HCT116 (cell line): ENCODE measurements at regions not wholly inside any gene's neighbourhood (a gene's known extent, or its start where the extent isn't known, plus 50 kb on each side); places are given as distances from the start of the nearest gene placed in this dataset.

Experiments used
- ATAC-seq: fragments of 200-7000 bp; cut with Tn5 transposase; 2 replicates; pipeline ENCODE4 v1.9.1; 2020; ENCODE audit warnings: mild to moderate bottlenecking, moderate library complexity
- BruUV-seq: library from RNA; stranded (reverse); fragments of 400-500 nt; replicated peaks from 2 replicates; lab custom pipeline; 2021; lab: Mats Ljungman, UMichigan
- CTCF ChIA-PET: fragments of 300-600 bp; sonication (Branson Sonifier 250); formaldehyde crosslinking; loops from one replicate; lab custom pipeline; 2021; ENCODE audit warnings: antibody characterized with exemption; lab: Charles Lee
- POLR2A ChIA-PET: fragments of 300-600, 350-600 bp; sonication (Branson Sonifier 250); formaldehyde crosslinking; loops from one replicate; lab custom pipeline; 2021; ENCODE audit warnings: antibody characterized with exemption; lab: Charles Lee
- RAD21 ChIA-PET, 2 experiments: fragments of 300-600 bp; sonication (Branson Sonifier 250); formaldehyde crosslinking; loops; one replicate each; lab custom pipeline; 2023; ENCODE audit warnings: low total read pairs in 2 of 2; ENCODE audit not compliant: uncharacterized antibody in 2 of 2, unreplicated experiment in 2 of 2, low non-redundant PET in 1 of 2; lab: Charles Lee
- DNase-seq: peaks from one replicate; pipeline ENCODE4 v3.0.0-alpha.2; 2010; ENCODE audit warnings: low read depth, low spot score
- H2AFZ ChIP-seq: fragments of 200-600 bp; shearing (Covaris generic), sonication (generic); 2 replicates; pipeline ENCODE4 v1.6.1; 2017; ENCODE audit warnings: low read depth, mixed run types, mixed read lengths, antibody characterized with exemption, low read length; ENCODE audit not compliant: poor library complexity, severe bottlenecking
- H3K27ac ChIP-seq: 2 replicates; pipeline ENCODE4 v1.5.1; 2012; ENCODE audit warnings: low read depth, low read length
- H3K27me3 ChIP-seq: fragments of 200-600 bp; sonication (generic); 2 replicates; pipeline ENCODE4 v1.6.1; 2016; ENCODE audit warnings: mixed run types, low read length, mixed read lengths; ENCODE audit not compliant: insufficient read depth
- H3K36me3 ChIP-seq, 2 experiments: fragments of 200-500 bp in 1 of 2; fragments of 200-600 bp in 1 of 2; sonication (Bioruptor generic) in 1 of 2; sonication (generic) in 1 of 2; 2 replicates each; pipeline versions ENCODE4 v1.5.1 to v1.6.1; 2014 to 2016; ENCODE audit warnings: low read length in 2 of 2, inconsistent platforms in 1 of 2, mixed read lengths in 1 of 2, mixed run types in 1 of 2; ENCODE audit not compliant: insufficient read depth in 2 of 2, control insufficient read depth in 1 of 2
- H3K4me1 ChIP-seq, 2 experiments: fragments of 200-600 bp in 1 of 2; sonication (generic) in 1 of 2; 2 replicates each; pipeline versions ENCODE4 v1.5.1 to v1.6.1; 2012 to 2017; ENCODE audit warnings: low read length in 2 of 2, inconsistent platforms in 1 of 2, mild to moderate bottlenecking in 1 of 2, mixed read lengths in 1 of 2, mixed run types in 1 of 2, moderate library complexity in 1 of 2; ENCODE audit not compliant: insufficient read depth in 2 of 2, control insufficient read depth in 1 of 2
- H3K4me2 ChIP-seq: fragments of 200-600 bp; sonication (generic); 2 replicates; pipeline ENCODE4 v1.6.1; 2017; ENCODE audit warnings: mixed run types, low read length, mixed read lengths
- H3K4me3 ChIP-seq, 2 experiments: fragments of 200-600 bp in 1 of 2; sonication (generic) in 1 of 2; replicated peaks in 1 of 2; 2 replicates each; pipeline ENCODE4 v1.5.1; 2011 to 2016; ENCODE audit warnings: low read length in 2 of 2, control low read depth in 1 of 2, low read depth in 1 of 2, mild to moderate bottlenecking in 1 of 2, mixed read lengths in 1 of 2, mixed run types in 1 of 2
- H3K79me2 ChIP-seq: fragments of 200-600 bp; sonication (generic); 2 replicates; pipeline ENCODE4 v1.6.1; 2017; ENCODE audit warnings: mild to moderate bottlenecking, mixed run types, low read length, moderate library complexity, mixed read lengths; ENCODE audit not compliant: insufficient read depth
- H3K9ac ChIP-seq: fragments of 200-600 bp; sonication (generic); 2 replicates; pipeline ENCODE4 v1.6.1; 2016; ENCODE audit warnings: low read length, mixed read lengths
- H3K9me2 ChIP-seq: fragments of 200-600 bp; sonication (generic), shearing (Covaris generic); 2 replicates; pipeline ENCODE4 v1.6.1; 2017; ENCODE audit warnings: mixed run types, mild to moderate bottlenecking, moderate library complexity; ENCODE audit not compliant: insufficient read depth
- H3K9me3 ChIP-seq, 2 experiments: fragments of 200-500 bp in 1 of 2; fragments of 200-600 bp in 1 of 2; sonication (Bioruptor generic) in 1 of 2; sonication (generic) in 1 of 2; 2 replicates each; pipeline ENCODE4 v1.6.1; 2014 to 2017; ENCODE audit warnings: low read length in 2 of 2, mixed read lengths in 2 of 2, inconsistent platforms in 1 of 2, low read depth in 1 of 2, mild to moderate bottlenecking in 1 of 2, mixed run types in 1 of 2, moderate library complexity in 1 of 2; ENCODE audit not compliant: control insufficient read depth in 1 of 2, insufficient read depth in 1 of 2
- H4K20me1 ChIP-seq: fragments of 200-600 bp; sonication (generic), shearing (Covaris generic); 2 replicates; pipeline ENCODE4 v1.6.1; 2017; ENCODE audit warnings: mixed run types, mild to moderate bottlenecking, moderate library complexity; ENCODE audit not compliant: insufficient read depth
- ATF3 ChIP-seq: IDR thresholded peaks from 2 replicates; pipeline ENCODE4 v1.6.1; 2012
- CBX3 ChIP-seq: IDR thresholded peaks from 2 replicates; pipeline ENCODE4 v1.6.1; 2012; ENCODE audit warnings: low read depth
- ELF1 ChIP-seq: IDR thresholded peaks from 2 replicates; pipeline ENCODE4 v1.6.1; 2012; ENCODE audit warnings: low read depth, borderline replicate concordance
- EZH2 ChIP-seq: fragments of 200-600 bp; sonication (generic); IDR thresholded peaks from 2 replicates; pipeline ENCODE4 v1.6.1; 2017; ENCODE audit warnings: antibody characterized with exemption, mixed run types
- FOSL1 ChIP-seq: IDR thresholded peaks from 2 replicates; pipeline ENCODE4 v1.6.1; 2012; ENCODE audit warnings: low read depth
- POLR2A ChIP-seq: IDR thresholded peaks from 2 replicates; pipeline ENCODE4 v1.7.0; 2011; ENCODE audit warnings: borderline replicate concordance; ENCODE audit not compliant: insufficient read depth, insufficient read length; ENCODE audit errors: extremely low read depth
- POLR2AphosphoS5 ChIP-seq: IDR thresholded peaks from 2 replicates; pipeline ENCODE4 v1.6.1; 2011; ENCODE audit warnings: mild to moderate bottlenecking, low read depth, low read length, moderate library complexity
- RAD21 ChIP-seq: IDR thresholded peaks from 2 replicates; pipeline ENCODE4 v1.6.1; 2012; ENCODE audit warnings: low read depth, mild to moderate bottlenecking
- REST ChIP-seq: IDR thresholded peaks from 2 replicates; pipeline ENCODE4 v1.6.1; 2012; ENCODE audit warnings: low read depth
- SP1 ChIP-seq: IDR thresholded peaks from 2 replicates; pipeline ENCODE4 v1.6.1; 2012; ENCODE audit warnings: low read depth
- YY1 ChIP-seq: IDR thresholded peaks from 2 replicates; pipeline ENCODE4 v1.6.1; 2011; ENCODE audit warnings: low read length, low read depth, moderate library complexity, mild to moderate bottlenecking; ENCODE audit not compliant: insufficient replicate concordance; ENCODE audit errors: extremely low read depth
- intact Hi-C: fragments of 100-400 bp; cut with micrococcal nuclease; formaldehyde crosslinking; loops from 2 replicates; pipeline ENCODE4 v1.10.0; 2022

GRCh38 chr20:63117661-63118302 is 98.1 kb downstream of the YTHDF1 start (continued):
- TF ChIP-seq EZH2 (no peak), YY1 (no peak), POLR2AphosphoS5 (no peak), FOSL1 (no peak)

GRCh38 chr20:63117151-63117550 is 98.8 kb downstream of the YTHDF1 start:
- Histone ChIP-seq H3K9me2 (no peaks in the 10 kb centered on the region), H3K9me3 (no peaks in the 10 kb centered on the region), H3K4me3 (no peak overlapping the region), H3K36me3 (no peaks in the 10 kb centered on the region), H3K4me2 (no peak overlapping the region), H4K20me1 (no peaks in the 10 kb centered on the region), H2AFZ (no peak overlapping the region), H3K4me1 (no peaks in the 10 kb centered on the region), H3K79me2 (no peaks in the 10 kb centered on the region), H3K27me3 (0 out of 2 replicates have a peak, but pooled peaks cover 3% of the 10 kb centered on the region), H3K27ac (no peak overlapping the region), H3K9ac (no peak overlapping the region)
- intact Hi-C loops = no loop called here
- ChIA-PET RAD21 (no interaction called here), POLR2A (no interaction called here), CTCF (no interaction called here)
- BruUV-seq = no TSS peak
- TF ChIP-seq EZH2 = no peak
- no peak for TF ChIP-seq REST
- no peak for TF ChIP-seq RAD21
- no peak for TF ChIP-seq ATF3
- no peak for TF ChIP-seq SP1
- TF ChIP-seq ELF1 = no peak
- TF ChIP-seq POLR2A = no peak
- TF ChIP-seq CBX3 = no peak
- ATAC-seq = no peak
- no peak for DNase-seq
